HFF-Myc (cell line): ENCODE measurements at regions not wholly inside any gene's neighbourhood (a gene's known extent, or its start where the extent isn't known, plus 50 kb on each side); places are given as distances from the start of the nearest gene placed in this dataset.

Source experiments
- DNase-seq: peaks from one replicate; pipeline ENCODE4 v3.0.0-alpha.2; 2011; ENCODE audit warnings: low read depth; ENCODE audit errors: extremely low read depth
- H3K4me3 ChIP-seq: replicated peaks from 2 replicates; pipeline ENCODE4 v1.5.1; 2011; ENCODE audit warnings: low read depth, mild to moderate bottlenecking, control low read depth, low read length
- CTCF ChIP-seq: IDR thresholded peaks from 2 replicates; pipeline ENCODE4 v1.5.1; 2012; ENCODE audit warnings: mild to moderate bottlenecking, low read depth, low read length, control low read depth; ENCODE audit errors: missing control alignments

- H3K4me3 ChIP-seq = no peak overlapping the region
- TF ChIP-seq CTCF = no peak
- no peak for DNase-seq
Observed at GRCh38 chr18:30591462-30591861, 451.1 kb downstream of the DSC3 start.

- DNase-seq = no peak
- TF ChIP-seq CTCF = no peak
- H3K4me3 ChIP-seq = no peak overlapping the region
Observed at GRCh38 chr18:30588673-30589164, 453.8 kb downstream of the DSC3 start.

- TF ChIP-seq CTCF = no peak
- no peak for DNase-seq
- H3K4me3 ChIP-seq = no peak overlapping the region
Observed at GRCh38 chr18:30583768-30584167, 458.8 kb downstream of the DSC3 start.

- no peak overlapping the region for H3K4me3 ChIP-seq
- no peak for DNase-seq
- no peak for TF ChIP-seq CTCF
Observed at GRCh38 chr18:30582078-30582477, 460.5 kb downstream of the DSC3 start.

- TF ChIP-seq CTCF = no peak
- DNase-seq = no peak
Observed at GRCh38 chr18:30578707-30579106, 463.8 kb downstream of the DSC3 start.

GRCh38 chr18:30572214-30572613 lies 470.3 kb downstream of the DSC3 start:
- no peak for TF ChIP-seq CTCF
- no peak overlapping the region for H3K4me3 ChIP-seq
- DNase-seq = no peak

More at GRCh38 chr18:30578707-30579106, 463.8 kb downstream of the DSC3 start:
- H3K4me3 ChIP-seq = no peak overlapping the region

GRCh38 chr18:30568333-30568732 lies 474.2 kb downstream of the DSC3 start:
- no peak overlapping the region for H3K4me3 ChIP-seq
- no peak for DNase-seq
- no peak for TF ChIP-seq CTCF
